Activated CD8-positive, alpha-beta memory T cell treated with anti-CD3 and anti-CD28 coated beads, Interleukin-2, amount 50 U/mL, for 24 hours (primary cell): ENCODE measurements at regions not wholly inside any gene's neighbourhood (a gene's known extent, or its start where the extent isn't known, plus 50 kb on each side); places are given as distances from the start of the nearest gene placed in this dataset.

ENCODE experiments used
- DNase-seq: peaks from one replicate; pipeline ENCODE4 v3.0.0-alpha.2; 2020; ENCODE audit errors: extremely low read depth

DNA sequence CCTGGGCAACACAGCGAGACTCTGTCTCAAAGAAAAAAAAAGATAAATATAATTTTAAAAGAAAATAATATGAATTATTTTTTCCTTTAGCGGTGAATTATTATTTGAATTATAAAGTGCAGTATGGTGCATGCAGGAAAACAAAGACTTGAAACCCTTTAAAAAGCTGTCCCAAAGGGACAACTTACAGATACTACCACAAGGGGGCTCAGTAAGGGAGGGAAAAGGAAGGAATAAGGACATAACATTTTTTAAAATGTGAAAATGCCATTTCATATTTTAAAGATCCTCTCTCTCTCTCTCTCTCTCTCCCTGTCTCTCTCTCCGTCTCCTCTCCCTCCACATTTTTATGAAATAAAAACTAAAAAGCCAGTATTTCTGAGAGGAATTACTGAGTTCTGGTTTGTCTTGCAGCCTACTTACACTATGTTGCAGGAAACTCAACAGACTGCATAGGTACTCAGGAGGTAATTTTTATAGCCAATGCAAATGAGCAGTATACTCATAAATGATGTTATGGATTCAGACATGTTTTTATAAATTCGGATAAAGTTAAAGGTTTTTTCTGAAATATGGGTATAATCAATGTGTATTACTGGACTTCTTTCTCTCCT, 455.0 kb upstream of the GJE1 start:
- no peak for DNase-seq

DNA sequence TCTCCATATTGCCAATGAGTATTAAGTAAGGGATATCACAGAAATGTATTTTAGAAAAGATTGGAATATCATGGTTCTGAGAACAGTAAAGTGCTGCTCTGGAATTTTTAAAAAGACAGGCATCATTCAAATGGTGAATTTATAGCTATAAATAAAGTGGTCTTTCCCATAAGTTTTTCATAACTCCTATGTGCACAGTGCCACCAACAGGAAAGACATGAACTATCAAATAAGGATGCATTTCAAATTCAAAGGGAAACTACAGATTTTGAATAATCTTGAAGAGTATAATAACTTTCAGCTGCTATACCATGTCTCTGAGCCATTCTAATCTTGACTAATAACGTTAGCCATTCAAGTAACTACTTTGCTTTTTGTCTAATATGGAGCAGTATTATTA, 456.8 kb upstream of the GJE1 start:
- no peak for DNase-seq

DNA sequence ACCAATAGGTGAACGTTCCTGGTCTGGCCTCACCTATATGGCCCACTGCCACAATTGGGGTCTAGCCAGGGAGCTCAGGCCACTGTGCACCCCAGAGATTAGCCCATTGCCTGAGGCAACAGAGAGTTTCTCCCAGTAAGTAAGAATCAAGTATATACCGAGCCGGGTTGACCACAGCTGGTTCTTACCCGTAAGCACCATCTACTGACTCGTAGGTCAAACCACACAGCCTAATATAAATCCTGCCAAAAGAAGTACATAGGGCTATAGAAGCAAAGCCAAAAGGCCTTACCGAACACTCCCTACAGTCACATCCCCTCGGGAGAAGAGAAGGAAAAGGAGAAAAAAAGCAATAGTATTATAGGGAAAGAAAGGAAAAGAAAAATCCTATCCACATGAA, 463.6 kb upstream of the GJE1 start:
- no peak for DNase-seq

DNA sequence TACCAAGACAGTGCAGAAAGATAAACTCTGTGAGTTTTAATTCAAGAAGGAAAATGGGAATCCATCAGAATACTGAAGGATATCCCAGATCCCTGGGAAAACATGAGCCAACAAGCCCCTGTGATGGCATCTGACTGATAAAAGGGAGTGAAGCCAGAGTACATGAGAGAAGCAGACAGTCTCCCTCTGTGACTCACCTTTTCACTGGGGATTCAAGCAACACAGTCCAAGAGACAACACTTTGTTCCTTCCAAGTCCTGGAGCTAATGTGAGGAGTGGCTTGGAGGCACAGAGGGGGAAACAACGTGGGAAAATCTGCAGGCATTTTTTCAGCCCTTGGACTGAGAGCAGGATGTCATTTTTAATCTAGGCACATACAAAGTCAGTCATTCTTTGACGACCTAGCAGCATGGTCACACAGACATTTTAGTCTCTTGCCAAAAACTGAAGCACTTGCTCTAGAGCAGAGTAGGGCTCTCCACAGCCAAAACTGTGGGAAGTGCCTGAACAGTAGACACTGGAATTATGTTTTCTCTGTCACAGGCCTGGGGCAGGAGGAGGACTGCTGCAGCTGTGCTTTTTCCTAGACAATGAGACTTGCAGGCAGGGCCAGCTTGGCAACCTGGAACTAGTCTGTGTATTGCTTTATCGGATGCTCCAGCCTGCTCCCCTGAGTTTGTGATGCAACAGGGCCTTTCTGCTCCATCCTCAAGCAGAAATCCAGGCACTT, 465.0 kb upstream of the GJE1 start:
- no peak for DNase-seq

DNA sequence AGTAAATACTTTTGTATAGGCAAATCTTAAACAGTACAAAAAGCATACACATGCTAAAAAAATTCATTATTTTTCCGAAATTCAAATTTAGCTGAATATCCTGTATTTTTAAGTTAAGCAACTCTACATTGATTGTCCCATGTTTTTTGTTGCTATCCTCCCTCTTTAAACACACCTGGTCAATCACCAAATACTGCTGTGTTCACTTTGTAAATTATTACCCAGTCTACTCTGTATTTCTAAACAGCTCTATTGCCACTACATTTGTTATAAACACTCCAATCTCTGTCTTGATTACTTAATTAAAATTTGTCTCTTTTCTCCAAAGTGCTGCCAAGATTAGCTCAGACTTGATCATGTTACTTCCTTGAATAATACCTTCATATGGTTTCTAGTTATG, 466.5 kb upstream of the GJE1 start:
- no peak for DNase-seq

DNA sequence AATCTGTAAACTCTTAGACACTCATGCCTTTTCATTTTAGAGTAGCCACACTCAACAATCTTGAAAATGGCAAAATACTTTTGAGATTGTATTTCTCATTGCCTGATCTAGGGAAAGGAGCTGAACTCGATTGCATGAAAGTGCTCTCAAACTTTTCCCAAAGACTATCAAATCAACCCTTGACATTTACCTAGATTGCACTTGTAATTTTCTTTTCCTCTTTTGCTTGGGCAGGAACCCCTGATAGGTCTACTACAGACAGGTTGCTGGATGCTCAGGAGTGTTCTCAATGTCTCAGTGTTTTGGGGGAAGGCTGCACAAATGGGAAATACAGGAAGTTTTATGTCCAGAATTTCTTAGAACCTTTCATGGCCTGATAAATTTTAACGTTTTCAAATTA, 468.0 kb upstream of the GJE1 start:
- no peak for DNase-seq

DNA sequence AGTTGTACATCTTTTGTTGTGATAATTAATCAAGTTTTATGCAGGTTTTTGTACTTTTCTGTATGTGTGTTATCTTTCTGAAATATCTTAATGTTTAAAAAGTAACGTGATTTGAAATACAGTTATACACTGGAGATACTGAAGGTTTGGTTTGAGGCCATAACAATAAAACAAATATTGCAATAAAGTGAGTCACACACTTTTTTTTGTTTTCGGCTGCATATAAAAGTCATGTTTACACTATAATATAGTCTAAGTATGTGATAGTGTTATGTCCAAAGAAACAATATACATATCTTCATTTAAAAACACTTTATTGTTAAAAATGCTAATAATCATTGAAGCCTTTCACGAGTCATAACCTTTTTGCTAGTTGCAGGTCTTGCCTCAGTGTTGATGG, 473.1 kb upstream of the GJE1 start:
- DNase-seq = no peak

DNA sequence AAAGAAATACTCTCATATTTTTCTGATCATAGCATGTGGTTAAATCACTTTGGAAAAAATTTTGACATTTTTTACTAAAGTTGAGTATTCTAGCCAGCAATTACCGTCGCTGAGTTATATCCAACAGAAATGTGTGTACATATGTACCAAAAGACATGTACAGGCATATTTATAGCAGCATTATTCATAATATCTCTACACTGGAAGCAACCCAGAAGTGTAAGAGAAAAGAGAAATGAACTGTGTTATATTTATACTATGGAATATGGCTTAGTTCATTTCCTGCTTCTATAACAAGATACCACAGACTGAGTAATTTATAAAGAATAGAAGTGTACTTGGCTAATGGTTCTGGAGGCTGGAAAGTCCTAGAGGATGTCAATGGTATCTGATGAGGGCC, 474.0 kb upstream of the GJE1 start:
- DNase-seq = no peak

DNA sequence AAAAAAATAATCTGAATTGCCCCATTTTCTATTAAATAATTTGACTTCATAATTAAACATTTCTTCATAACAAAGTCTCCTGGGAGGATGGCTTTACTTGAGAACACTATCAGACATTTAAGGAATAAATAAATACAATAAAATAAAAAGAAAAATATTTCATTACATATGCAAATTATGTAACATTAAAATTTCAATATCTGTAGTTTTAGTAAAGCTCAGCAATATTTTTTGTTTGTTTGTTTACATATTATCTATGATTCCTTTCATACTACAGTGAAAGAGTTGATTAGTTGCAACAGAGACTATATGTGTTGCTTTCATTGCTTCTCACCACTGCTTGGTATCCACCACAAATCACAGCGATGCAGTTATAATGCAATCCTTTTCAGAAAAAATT, 474.9 kb upstream of the GJE1 start:
- DNase-seq = no peak

DNA sequence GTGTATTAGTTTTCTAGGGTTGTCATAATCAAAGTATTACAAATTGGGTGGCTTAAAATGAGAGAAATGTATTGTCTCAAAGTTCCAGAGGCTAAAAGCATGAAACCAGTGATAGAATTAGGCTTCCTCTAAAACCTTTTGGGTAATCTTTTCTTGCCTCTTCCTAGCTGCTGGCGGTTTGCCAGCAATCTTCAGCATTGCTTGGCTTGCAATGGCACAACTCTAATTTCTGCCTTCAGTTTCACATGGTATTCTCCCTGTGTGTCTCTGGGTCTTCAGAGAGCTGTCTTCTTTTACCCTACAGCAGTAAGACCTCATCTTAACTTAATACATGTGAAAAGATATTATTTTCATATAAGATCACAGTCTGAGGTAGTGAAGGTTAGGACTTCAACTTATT, 479.1 kb upstream of the GJE1 start:
- no peak for DNase-seq

DNA sequence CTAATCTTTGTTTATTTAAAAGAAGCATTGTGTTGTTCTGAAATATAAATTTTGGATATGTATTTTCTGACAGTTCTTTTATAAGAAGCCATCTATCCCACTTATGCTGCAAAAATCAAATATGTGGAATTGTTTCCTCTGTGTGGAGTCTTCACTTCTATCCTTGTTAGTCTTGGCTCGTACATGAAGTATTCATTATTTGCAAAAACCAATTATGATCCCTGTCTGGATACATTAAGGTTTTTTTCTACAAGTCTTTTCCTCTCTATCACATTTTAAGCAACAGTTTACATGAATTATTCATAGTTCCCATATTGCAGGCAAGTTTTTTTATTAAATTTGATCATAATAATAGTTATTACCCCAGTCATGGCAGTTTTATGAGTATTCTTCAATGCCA, 490.8 kb upstream of the GJE1 start:
- no peak for DNase-seq

DNA sequence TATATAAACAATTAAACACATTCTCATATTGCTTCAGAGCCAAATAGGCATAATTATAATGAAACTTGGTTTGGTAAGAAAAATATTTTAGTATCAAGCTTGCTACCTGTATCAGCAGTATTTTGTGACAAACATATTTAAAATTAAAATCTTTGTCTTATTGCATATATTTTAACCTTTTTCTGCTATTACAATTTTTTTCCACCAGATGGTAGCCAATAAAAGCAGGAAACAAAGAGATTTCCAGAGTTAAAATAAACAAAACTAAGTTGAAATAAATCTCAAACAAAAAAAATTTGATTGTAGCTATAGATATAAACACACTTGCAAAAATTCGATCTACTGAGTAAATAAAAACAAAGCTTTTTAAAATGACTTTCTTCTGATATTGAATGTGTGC, 491.3 kb upstream of the GJE1 start:
- no peak for DNase-seq

DNA sequence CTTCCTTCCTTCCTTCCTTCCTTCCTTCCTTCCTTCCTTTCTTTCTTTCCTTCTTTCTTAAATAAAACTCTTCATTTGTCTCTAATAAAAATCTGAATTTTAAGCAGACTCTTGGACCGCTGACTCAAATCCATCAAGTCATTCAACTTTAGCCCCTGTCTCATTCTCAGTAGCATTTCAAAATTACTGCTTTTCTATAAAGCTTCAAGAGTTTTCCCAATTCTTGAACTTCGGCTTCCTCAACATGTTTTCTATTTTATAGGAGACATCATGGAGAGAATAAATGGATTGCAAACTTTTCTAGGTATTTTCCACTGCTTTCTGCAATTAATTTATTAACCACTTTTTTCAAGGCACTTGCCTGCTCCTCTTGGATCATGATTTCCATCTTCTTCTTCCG, 497.1 kb upstream of the GJE1 start:
- no peak for DNase-seq

DNA sequence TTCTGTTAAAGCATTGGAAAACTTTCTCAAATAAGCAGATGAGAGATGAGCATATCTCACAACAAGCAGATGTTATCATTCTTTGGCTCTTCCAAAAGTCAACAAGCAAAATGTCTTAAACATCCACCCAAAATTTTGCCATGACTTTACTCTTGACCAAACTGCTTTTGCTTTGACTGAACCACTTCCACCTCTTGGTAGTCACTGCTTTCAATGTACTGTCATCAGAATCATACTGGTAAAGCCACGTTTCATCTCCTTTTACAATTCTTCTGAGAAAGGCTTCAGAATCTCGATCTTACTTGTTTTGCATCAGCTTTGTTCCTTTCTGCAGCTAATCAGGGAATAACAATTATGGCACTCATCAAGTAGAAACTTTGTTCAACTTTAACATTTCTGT, 498.5 kb upstream of the GJE1 start:
- no peak for DNase-seq

DNA sequence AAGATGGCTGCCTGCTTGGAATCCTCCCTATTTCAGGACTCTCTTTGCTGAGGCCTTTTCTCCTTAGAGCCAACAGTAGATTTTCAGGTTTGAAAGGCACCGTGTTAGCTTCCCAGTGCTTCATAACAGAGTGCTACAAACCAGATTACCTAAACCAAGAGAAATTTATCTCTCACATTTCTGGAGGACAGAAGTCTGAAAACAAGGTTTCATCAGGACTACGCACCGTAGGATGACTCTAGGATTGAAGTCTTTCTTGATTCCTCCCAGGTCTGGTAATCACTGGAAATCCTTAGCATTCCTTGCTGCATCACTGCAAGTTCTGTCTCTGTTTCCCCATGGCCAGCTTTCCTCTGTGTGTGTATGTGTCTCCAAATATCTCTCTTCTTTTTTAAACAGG, 508.4 kb upstream of the GJE1 start:
- no peak for DNase-seq

DNA sequence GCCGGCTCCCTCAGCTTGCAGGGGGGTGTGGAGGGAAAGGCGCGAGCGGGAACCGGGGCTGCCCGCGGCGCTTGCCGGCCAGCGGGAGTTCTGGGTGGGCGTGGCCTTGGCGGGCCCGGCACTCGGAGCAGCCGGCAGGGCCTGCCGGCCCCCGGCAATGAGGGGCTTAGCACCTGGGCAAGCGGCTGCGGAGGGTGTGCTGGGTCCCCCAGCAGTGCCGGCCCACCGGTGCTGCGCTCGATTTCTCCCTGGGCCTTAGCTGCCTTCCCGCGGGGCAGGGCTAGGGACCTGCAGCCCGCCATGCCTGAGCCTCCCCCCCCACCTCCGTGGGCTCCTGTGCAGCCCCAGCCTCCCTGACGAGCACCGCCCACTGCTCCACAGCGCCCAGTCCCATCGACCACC, 514.5 kb upstream of the GJE1 start:
- no peak for DNase-seq

DNA sequence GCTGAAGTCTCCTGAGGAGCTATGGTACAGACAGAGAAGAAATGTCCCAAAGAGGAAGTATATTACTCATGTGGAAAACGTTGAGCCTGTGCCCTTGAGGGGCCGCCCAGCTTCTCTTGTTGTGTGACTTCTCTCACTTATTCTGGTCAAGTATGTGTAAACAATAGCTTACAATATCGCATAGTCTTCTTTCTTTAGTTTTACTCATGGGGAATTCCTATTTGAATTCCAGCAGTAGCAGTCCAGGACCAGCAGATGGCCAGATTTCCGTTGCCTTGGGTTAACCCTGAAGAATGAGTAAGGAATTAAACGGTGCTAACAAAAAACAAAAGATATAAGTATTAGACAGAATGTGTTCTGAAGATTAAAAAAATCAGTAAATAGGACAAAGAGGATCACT, 522.0 kb upstream of the GJE1 start:
- DNase-seq = no peak

DNA sequence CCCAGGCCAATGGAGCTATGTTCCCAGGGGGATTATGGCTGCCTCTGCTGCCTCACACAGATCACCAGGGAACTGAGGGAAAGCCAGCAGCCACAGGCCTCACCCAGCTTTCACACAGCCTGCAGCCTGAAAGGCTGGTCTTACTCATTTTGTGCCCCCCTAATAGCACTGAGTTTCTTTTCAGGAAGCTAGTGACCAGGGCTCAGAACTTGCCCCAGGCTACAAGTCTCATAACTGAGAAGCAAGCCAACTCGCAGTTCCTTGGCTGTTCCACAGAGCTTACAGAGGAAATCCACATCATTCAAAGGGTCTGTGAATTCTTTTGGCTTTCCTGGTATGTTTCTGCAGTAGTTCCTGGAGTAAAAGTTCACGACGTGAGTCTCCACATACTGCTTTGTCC, 524.8 kb upstream of the GJE1 start:
- no peak for DNase-seq

DNA sequence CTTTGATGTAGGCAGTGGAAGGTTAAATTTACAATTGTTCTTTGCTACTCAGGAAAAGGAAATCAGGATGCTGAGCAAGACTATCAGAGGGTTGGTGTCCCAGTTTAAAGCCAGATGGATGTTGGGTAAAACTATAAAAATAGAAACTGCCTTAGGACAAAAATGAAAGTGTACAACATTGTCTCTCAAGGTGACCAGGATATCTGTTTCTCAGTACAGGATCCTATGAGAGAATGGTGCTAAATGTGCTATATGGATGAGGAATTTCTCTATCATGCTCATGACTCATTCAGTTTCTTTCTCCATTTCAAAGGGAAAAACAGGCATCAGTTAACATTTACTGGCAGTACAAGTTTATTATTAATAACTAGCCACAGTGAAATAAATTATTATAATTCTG, 534.2 kb upstream of the GJE1 start:
- no peak for DNase-seq

DNA sequence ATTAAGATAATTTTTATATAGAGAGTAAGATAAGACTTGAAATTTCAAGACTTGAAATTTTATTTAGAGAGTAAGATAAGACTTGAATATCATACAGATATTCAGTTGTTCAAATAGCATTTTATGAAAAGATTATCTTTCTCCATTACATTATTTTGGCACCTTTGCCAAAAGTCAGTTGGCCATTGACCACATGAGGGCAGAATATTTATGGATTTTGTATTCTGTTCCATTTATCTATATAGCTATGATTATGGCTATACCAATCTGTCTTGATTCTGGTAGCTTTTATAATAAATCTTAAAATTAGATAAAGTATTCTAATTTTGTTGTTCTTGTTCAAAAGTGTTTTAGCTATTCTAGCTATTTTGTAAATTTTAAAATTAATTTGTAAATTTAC, 537.9 kb upstream of the GJE1 start:
- no peak for DNase-seq

DNA sequence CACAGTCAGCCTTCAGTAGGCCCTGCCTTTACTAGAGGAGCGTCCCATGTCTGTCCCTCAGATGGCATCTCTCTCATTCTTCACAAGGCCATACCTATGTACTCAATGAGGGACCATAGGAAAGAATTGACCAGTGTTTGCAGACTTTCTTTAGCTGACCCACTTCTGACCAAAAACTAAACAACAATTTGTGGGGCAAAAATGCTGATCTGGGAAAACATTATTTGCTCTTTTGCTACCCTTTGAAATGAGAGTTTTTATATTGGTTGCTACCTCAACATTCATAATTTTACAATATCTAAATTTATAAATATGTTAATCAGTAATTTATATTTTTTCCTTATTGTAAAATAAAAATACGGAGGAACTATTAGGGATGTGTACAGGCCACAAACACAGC, 539.4 kb upstream of the GJE1 start:
- no peak for DNase-seq

DNA sequence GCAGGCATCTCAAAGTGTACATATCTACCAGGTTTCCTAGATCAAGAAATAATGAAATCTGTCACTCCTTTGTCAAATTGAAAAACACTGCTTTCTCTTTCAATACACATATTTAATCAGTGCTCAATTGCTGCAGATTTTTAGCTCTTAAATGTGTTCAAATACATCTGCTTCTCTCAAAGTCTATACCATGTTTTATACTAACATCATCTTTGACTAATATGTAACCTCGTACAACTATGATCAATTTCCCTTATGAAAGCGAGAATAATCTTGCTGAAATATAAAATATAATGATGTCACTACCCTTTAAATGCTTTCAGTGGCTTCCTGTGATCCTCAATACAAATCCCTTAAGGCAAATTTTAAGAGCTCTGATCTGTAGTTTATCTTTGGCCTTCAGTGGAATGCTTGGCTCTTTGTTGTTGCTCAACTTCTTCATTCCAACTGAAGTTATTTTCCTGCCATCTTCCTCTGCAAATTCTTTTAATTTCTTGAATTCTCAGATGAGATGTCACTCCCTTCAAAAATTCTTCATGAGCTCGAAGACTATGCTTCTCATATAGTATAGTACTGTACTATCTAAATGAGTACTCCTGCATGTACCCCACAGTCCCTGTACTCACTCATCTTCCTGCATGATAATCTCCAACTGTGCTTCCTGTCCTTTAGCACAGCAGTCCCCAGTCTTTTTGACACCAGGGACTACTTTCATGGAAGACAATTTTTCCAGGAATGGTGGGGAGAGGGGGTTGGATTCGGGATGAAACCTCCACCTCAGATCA, 545.1 kb upstream of the GJE1 start:
- DNase-seq = no peak

DNA sequence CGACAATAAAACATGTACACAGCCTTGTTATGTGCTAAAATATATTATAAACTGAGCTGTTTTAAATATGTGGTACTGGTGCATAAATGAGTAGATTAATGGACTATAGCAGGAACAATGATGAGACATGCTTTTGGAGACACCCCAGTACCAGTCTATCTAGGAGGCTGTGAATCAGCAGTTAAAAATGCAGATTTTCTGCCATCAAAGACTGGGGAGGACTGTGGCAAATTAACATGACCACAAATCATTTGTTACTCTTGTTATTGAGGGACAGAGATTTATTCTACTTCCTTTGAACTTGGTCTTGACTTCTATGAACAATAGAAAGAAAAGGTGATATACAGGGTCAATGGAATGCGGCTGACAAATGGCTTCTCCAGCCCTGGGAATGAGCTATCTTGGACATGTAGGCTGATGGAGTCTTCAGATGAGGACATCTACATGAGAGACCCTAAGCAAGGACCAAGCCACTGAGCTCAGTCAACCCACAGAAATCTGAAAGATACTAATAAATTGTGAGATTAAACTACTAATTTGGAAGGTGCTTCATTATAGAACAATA, 551.7 kb upstream of the GJE1 start:
- no peak for DNase-seq
